HG03521 (cell line): ENCODE measurements at regions not wholly inside any gene's neighbourhood (a gene's known extent, or its start where the extent isn't known, plus 50 kb on each side); places are given as distances from the start of the nearest gene placed in this dataset.

Experiments used
- ATAC-seq: cut with Tn5 transposase; IDR thresholded peaks from one replicate; pipeline ENCODE4 v1.9.1; 2021; ENCODE audit warnings: mild to moderate bottlenecking, moderate library complexity; ENCODE audit not compliant: unreplicated experiment

DNA sequence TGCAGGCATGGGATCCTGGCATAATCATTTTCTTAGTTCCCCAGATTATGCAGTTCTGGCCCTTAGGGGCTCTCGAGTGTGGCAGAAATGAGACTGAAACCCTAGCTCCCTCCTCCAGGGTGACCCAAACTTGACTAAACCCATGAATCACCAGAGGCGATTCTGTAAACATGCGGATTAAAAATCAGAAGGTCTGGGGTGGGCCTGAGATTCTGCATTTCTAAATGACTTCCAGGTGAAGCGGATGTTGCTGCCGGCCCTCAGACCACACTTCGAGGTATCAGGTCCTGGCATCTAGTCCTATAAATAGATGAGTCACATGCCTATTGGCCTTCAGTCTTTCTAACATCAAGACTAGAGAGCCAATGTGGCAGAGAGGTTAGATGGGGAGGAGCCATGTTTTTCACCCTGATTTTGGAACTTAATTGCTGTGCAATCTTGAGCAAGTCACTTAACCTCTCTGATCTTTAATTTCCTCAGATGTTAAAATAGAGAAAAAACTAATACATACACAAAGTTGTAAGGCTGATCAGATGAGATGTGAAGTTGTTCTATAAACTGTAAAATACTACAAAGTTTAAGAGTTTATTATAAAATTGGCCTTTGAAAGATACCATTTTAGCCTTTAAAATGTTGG, 431.2 kb downstream of the FOXO1 start:
- ATAC-seq = no peak

DNA sequence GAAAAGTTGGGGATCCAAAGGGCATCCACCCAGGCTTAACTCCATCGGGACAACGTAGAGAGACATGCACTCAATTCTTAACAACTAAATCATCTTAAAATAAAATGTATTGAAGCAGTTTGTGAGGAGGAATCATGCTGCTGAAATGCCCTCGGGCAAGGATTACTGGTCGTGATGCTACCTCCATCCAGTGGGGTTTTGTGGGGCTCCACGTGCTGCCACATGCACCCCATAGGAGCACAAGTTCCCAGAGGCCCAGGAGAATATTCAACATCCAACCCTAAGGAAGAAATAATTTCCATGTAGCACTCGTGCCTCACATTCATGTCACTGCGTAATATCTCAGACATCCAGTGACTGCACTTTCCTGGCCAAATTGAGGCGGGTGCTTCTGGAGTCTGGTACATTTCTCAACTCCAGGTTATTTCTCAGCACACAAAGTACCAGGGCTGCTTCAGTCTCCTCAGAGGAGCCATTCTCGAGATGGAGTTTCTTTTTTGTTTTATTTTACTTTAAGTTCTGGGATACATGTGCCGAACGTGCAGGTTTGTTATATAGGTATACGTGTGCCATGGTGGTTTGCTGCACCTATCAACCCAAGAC, 429.8 kb downstream of the FOXO1 start:
- ATAC-seq = no peak

DNA sequence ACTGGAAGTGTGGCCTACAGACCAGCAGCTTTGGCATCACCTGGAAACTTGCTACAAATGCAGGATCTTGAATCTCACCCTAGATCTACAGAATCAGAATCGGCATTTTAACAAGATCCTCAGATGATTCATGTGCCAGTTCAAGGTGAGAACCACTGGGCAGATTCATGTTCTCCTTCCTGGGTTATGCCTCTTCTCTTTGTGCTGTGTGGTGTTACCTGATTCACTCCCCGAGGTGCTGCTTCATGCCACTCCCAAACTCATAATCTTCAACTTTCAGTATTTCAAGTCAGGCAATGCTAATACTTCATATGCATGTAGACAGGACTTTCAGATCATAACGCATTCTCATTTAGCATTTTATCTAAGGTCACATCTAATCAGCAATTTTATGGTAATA, 427.7 kb downstream of the FOXO1 start:
- ATAC-seq = no peak

DNA sequence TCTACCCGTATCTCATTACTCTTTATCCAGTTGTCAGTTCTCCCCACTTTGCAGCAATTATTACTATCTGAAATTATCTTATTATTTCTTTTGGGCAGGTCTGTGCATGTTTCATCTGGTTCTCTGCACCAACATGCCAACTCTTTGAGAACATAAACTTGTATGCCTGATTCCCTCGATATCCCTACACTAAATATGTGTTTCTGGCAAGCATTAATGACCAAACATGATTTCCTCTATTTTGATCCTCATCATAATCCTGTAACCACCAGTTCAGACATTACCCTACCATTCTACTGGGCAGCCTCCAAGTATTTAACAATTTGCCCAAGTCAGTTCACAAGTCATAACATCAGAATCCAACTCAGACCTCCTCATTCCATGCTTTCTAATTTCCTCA, 426.1 kb downstream of the FOXO1 start:
- no peak for ATAC-seq

DNA sequence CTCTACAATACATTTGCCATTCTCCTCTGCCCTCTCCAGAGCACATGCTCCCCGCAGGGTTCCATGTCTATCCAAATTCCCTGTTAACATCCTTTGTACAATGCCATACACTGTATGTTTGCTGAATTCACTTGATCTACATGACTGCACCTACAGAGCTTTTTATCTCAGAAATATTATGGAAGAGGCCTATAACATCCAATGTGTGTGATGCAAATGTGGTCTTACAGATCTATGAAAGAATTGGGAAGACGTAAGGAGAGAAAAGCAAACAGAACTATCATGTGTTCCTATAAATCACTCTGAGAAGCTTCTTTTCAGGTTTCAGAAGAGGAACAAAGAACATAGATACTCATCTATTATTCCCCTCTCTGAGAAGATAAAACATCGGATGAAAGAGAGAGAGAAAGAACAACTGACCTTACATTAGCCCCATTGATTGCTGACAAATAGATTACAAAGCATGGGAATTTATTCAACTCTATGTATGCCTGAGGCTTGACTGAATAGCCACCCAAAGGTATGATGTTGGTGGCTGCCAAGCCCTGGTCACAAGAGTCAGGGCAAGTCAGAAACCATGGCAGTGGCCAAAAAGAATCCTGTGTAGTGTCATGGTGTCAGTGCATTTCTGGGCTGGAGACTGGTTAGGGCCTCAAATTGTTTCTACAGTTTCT, 425.2 kb downstream of the FOXO1 start:
- ATAC-seq = no peak

DNA sequence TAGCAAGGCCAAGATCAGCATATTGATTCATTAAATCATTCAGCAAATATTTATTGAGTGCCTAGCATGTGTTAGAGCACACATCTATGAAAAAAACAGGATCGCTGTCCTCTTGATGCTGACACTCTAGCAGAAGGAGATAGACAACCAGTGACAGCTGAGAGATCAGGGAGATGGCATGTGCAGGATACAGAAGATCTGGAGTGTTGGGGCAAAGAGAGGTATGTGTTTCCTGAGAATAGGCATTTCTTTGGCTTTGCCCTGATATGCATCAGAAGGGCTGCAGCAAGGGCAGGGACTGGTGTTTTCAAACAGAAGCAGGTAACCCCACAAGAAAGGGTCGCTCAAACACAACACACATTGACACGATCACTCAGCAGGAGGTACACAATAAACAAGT, 423.4 kb downstream of the FOXO1 start:
- ATAC-seq = no peak

DNA sequence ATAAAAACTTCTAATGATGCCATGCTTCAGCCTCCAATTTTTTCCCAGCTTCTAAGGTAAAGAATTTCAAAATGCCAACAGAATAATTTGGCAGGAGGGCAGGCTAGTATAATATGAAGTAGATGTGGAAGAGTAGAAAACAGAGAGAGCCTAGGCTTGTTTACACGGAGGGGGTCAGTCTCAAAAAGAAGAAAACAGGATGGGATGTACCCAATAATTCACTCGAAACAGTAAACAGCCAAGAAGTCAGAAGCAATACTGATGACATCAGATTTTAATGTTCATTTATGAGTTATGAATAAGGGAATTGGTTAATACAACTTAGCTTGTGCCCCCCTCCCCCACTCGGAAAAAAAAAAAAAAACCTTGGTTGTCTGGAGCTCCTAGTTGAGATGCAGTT, 422.5 kb downstream of the FOXO1 start:
- ATAC-seq = no peak

DNA sequence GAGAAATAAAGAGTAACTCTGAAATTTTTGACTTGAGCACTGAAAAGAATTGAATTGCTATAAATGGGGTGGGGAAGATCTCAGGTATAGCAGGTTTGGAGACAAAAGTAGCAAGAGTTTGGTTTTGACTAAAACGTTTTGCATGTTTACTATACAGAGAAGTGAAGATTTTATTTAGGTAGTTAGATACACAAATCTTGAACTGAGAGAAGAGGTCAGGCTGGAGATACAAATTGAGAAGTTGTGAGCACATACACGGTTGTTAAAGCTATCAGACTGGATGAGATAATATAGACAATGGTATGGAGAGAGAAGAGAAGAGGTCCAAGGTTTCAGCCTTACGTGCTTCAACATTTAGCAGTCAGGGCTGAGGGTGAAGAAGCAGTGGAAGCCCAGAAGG, 420.9 kb downstream of the FOXO1 start:
- ATAC-seq = no peak

DNA sequence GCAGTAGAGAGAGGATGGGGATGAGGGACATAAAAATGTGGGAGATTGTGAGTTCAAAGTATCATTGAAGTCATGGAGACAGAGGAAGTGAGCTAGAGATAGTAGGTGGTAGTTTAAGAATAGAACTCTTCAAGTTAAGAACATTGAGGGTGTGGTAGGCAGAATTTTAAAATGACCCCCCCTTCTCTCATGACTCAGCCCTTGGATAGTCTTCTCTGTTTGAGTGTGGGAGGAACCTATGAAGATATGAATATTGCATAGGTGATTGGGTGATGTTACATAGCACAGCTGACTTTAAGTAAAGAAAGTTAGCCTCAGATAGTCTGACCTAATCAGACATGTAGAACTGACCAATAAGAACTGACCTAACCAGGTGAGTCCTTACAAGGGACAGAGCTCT, 418.6 kb downstream of the FOXO1 start:
- ATAC-seq = no peak

DNA sequence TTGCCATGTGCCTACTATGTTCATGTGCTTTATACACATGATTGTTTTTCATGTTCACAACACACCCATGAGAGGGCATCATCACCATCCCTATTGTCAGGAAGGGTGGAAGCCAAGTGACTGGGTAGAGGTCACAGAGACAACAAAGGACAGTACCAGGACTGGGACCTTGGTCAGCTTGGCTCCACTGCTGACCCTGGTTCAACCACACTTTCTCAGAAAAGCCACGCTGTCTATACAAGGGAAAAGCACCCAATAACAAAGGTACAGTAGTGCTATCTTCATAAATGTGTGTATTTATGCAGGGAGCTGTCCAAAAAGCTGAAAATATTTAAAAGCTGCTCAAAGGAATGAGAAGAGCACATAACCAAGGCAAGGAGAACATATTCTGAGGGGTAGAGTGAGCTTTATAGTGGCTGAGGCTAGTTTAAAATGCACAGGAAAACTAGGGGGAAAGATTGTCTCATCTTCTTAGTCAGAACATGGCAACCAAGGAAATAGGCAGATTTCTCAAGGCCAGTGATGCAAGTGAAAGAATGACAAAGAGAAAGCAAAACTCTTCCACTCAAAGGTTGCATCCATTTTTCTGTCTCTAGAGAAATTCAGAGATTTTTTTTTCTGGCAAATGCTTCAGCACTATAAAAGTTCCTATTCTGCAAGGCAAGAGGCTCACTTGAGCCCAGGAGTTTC, 415.0 kb downstream of the FOXO1 start:
- no peak for ATAC-seq

DNA sequence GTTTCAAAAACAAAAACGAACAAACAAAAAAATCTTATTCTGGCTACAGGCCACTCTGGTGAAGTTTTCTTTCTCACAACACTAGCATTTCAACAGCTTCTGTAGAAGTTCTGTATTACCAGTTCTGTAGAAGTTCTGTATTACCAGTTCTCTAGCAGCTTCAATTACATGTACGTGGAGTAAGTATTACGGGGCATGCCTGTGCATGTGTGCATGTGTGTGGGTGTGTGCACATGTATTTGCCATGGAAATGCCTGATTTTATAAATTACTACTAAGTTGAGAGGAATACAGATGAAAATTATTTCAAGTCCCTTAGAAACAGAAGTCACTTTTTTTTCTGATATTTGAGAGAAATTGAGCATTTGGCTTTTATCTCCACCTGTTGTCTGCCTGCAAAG, 414.2 kb downstream of the FOXO1 start:
- ATAC-seq = no peak

DNA sequence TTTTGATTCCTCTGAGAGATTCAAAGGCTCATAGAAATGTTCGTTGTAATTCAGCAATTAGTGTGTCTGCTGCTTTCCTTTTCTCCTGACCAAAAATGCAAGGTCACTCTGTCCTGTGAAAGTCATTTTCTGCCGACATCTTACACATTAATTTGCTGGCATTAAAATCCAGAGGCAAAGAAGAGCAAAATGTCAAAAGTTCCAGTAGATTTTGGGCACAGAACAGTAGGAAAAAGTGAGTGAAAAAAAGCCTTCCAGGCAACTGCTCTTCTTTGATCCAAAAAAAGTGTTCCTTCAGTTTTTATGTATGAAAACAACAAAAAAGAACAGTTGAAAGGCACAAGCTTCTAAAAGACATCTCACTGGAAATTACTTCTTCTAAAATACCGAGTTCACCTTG, 413.8 kb downstream of the FOXO1 start:
- no peak for ATAC-seq

DNA sequence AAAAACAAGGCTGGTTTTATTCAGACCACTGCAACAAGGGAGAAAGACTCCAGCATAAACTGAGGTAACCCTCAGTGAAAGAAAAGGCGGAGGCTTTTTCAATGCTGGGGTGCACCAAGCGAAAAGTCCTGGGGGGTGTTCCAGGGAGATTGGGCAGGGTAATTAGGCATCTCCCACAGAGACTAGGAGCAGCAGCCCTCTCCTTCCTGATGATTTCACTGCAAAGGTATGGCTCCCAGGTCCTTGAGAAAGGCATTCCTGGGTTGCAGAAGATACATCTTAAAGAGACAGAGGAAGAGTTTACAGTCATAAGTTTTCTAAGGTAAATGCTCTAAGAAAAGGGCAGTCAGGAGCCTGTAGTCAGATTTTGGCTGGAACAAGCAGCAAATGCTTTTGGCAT, 412.0 kb downstream of the FOXO1 start:
- ATAC-seq = no peak

DNA sequence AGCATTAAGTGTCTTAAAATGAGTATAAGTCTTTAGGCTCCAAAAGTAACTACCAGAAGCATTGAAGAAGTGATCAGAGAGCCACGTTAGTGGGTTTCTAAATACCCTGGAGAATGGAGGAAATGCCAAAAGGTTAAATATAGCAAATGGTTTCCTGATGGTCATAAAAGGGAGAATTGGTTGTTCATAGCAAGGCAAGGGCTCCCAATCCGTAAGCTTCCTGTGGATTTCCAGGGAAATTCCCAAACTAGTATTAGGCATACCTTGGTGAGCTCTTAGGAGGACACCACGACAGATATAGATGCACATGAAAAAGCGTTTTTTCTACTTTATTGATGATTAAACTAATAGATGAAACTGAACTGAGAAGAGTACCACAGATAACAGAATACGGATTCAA, 410.9 kb downstream of the FOXO1 start:
- no peak for ATAC-seq

DNA sequence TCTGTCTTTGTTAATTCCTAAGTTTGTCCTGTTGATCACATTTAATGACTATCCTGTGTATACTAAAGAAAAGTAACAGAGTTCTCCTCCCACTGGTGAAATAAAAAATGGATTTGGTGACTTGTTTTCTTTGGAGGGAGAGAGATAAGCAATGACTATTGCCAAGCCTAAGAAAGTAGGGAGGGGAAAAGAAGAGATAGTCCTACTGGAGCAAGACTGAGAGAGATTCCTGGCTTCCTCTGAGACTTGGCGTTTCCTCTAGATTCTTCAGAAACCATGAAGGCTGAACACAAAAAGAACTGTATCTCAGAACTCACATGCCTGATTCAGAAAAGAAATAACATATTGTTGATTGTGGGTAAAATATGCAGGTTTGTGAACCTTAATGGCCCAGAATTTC, 406.5 kb downstream of the FOXO1 start:
- no peak for ATAC-seq

DNA sequence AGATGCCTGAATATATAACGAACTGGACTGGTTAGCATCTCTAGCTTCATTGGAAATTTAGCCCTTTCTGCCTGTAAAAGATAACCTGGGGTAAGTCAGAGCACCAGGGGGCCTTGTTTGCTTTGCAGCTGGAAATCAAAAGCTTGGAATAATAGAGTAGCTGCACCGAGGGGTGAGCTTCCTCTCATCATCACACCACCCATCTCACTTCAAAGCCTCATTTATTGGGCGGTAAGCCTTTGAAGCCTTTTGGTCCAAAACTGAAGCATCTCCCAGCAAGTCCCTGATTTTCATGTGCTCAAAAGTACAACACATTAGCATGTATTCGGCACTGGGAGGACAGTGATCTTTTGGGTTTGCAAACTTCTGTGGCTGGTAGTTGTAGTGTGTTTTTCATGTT, 405.1 kb downstream of the FOXO1 start:
- no peak for ATAC-seq

DNA sequence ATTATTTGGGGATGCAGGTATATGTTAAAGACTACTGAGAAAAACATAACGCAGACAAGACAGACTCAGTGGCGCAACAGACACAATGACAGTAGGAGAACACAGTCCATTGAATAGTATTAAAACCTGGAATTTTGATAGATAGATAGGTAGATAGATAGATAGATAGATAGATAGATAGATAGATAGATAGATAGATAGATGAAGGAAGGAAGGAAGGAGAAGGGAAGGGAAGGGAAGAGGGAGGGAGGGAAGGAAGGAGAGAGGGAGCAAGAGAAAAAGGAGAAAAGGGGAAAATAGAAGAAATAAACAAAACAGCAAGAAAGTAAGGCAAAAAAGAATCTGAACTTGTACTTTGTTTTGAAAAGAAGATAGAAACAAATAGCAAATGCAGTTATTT, 404.5 kb downstream of the FOXO1 start:
- no peak for ATAC-seq

DNA sequence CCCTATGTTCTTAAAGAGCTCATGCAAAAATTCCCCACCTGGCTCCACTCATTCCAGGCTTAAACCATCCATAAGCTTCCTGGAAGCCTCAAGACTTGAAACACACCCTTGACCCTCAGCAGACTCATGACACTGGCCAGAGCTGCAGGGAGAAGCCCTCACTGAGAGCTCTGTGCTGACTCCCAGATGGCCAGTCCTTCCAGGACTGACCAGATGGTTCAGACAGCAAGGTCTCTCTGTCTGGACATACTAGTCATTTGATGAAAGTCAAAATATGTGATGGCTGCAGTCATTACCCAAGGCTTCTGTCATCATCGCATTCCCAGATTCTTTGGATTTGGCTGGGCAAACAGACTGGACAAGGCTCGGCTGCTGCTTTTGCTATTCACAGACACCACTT, 397.4 kb downstream of the FOXO1 start:
- no peak for ATAC-seq

DNA sequence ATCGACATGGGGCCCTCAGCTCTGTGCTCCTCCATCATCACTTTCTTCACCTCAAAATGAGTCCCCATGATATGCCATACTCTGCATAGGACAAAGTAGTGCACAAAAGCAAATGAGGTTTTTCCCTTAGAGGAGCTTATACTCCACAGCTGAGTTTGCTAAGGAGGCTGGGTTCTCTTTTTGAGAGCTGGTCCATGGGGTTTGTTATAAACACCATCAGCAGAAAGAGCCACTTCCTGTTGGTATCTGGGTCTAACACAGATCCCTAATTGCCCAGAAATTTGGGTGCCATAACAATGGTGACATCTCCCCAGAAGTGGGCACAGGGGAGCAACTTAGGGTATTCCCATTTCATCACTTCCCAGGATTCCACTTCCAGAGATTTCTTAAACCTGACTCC, 395.7 kb downstream of the FOXO1 start:
- no peak for ATAC-seq

DNA sequence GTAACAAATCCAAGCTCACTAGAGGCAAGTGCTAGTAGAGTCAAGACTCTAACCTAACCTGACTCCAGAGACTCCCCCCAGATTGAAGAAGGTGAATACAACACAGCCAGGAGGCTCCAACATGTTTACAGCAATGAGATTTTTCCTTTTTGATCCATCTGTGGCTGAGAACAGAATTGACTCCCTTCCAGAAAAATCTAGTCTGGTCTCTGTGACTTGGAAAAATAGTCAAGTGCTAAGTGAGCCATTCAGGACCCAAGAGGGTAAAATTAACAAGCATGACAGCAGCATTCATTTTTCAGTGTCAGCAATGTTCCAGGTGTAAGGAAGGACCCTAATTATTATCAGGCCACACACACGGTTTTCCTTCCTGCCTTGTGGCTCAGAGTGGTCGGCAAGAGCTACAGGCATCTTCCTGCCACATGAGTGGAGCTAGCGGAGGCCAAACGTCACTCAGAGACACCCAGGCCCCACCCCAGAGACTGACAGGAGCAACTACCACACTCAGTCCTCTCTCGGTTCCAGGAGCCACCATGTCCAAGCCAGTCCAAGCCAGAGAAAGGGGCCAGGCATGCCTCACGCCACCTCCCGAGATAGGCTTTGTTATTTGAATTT, 395.1 kb downstream of the FOXO1 start:
- ATAC-seq = no peak

DNA sequence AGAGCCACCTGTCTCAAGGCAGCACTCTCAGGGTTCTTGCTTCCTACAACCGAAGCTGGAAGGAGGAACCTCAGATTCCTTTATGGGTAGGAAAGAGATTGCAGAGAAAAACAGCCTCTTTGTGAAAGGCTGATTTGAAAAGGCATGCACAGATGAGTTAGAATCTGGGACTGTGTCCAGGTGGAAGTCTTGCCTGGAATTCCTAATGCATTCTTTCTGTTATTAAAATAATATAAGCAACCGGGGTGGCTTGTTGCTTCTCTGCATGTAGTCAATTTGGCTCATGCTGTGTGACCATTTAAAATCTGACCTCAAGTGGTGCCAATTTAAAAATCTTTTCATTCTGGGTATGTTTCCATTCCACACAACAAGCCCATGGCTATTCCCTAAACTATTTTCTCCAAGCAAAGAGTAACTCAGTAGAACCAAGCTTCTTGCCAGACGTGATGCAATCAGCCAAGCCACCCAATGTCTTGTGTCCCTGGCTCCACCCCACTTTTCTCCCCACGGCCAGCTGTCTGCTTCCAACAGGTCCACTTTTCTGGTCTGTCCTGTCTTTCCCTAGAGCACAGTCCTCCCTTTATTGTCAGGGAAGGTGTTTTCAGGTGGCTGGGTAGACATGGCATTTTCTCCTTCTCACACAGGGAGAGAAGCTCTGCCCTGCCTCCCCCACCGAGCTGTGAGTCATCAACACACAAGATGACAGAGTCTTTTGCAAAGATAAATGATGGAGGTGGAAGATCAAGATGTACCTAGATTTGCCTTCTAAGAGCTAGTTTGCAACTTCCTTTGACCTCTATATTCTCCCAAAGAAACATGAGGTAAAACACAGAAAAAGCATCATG, 394.3 kb downstream of the FOXO1 start:
- no peak for ATAC-seq
